Ishikawa (cell line): ENCODE measurements at regions not wholly inside any gene's neighbourhood (a gene's known extent, or its start where the extent isn't known, plus 50 kb on each side); places are given as distances from the start of the nearest gene placed in this dataset.

ENCODE experiments used
- CEBPB ChIP-seq: IDR thresholded peaks from 2 replicates; pipeline ENCODE4 v1.6.1; 2012
- CREB1 ChIP-seq: IDR thresholded peaks from 2 replicates; pipeline ENCODE4 v1.6.1; 2012; ENCODE audit warnings: low read depth
- EGR1 ChIP-seq: IDR thresholded peaks from 2 replicates; pipeline ENCODE4 v1.6.1; 2012
- EP300 ChIP-seq: IDR thresholded peaks from 2 replicates; pipeline ENCODE4 v1.6.1; 2012; ENCODE audit warnings: borderline replicate concordance
- FOXM1 ChIP-seq: IDR thresholded peaks from 2 replicates; pipeline ENCODE4 v1.6.1; 2012; ENCODE audit warnings: low read depth, borderline replicate concordance
- MAX ChIP-seq: IDR thresholded peaks from 2 replicates; pipeline ENCODE4 v1.6.1; 2012
- NFIC ChIP-seq: IDR thresholded peaks from 2 replicates; pipeline ENCODE4 v1.6.1; 2012
- RAD21 ChIP-seq: IDR thresholded peaks from 2 replicates; pipeline ENCODE4 v1.6.1; 2012; ENCODE audit warnings: low read depth
- REST ChIP-seq: IDR thresholded peaks from 2 replicates; pipeline ENCODE4 v1.6.1; 2012; ENCODE audit warnings: low read depth, mild to moderate bottlenecking
- TAF1 ChIP-seq: IDR thresholded peaks from 2 replicates; pipeline ENCODE4 v1.6.1; 2012; ENCODE audit warnings: low read depth, mild to moderate bottlenecking
- TCF12 ChIP-seq: IDR thresholded peaks from 2 replicates; pipeline ENCODE4 v1.6.1; 2012; ENCODE audit warnings: low read depth
- TEAD4 ChIP-seq: IDR thresholded peaks from 2 replicates; pipeline ENCODE4 v1.6.1; 2012
- USF1 ChIP-seq: IDR thresholded peaks from 2 replicates; pipeline ENCODE4 v1.6.1; 2012
- YY1 ChIP-seq: IDR thresholded peaks from 2 replicates; pipeline ENCODE4 v1.6.1; 2012; ENCODE audit warnings: low read depth
- ZBTB7A ChIP-seq: IDR thresholded peaks from 2 replicates; pipeline ENCODE4 v1.6.1; 2012; ENCODE audit warnings: low read depth

- TF ChIP-seq USF1 (no peak), NFIC (0 out of 2 replicates have a peak, but pooled peaks have one; percentile 28), TEAD4 (no peak), MAX (peak; percentile 51; the same call in 1 of the 2 replicates), REST (no peak), TCF12 (no peak), FOXM1 (no peak), ZBTB7A (no peak)
These were observed 61.3 kb upstream of the MEGF10 start for GRCh38 chr5:127229185-127229889.

GRCh38 chr5:127231118-127231517 is 59.5 kb upstream of the MEGF10 start:
- TF ChIP-seq MAX: no peak

- TF ChIP-seq TCF12: no peak
- no peak for TF ChIP-seq TEAD4
- TF ChIP-seq MAX: no peak
- TF ChIP-seq REST: no peak
- no peak for TF ChIP-seq EP300
- TF ChIP-seq CREB1: no peak
- no peak for TF ChIP-seq RAD21
- no peak for TF ChIP-seq TAF1
- no peak for TF ChIP-seq ZBTB7A
- TF ChIP-seq USF1: no peak
- no peak for TF ChIP-seq YY1
- TF ChIP-seq CEBPB: no peak
- TF ChIP-seq FOXM1: no peak
These were observed 57.0 kb upstream of the MEGF10 start for GRCh38 chr5:127233590-127233989.

- no peak for TF ChIP-seq EGR1
- TF ChIP-seq MAX: no peak
- TF ChIP-seq ZBTB7A: no peak
- no peak for TF ChIP-seq TCF12
- TF ChIP-seq EP300: no peak
- TF ChIP-seq CEBPB: no peak
- no peak for TF ChIP-seq NFIC
- TF ChIP-seq TAF1: no peak
- TF ChIP-seq USF1: no peak
- TF ChIP-seq RAD21: no peak
- TF ChIP-seq TEAD4: no peak
- TF ChIP-seq CREB1: no peak
- no peak for TF ChIP-seq FOXM1
- TF ChIP-seq REST: no peak
- TF ChIP-seq YY1: no peak
These were observed 55.5 kb upstream of the MEGF10 start for GRCh38 chr5:127235136-127235535.
